VCaP (cell line): ENCODE measurements at regions not wholly inside any gene's neighbourhood (a gene's known extent, or its start where the extent isn't known, plus 50 kb on each side); places are given as distances from the start of the nearest gene placed in this dataset.

Experiments
- H3K27ac ChIP-seq: fragments of 450-650 bp; 2 replicates; pipeline ENCODE4 v1.5.1; 2017
- CTCF ChIP-seq: fragments of 450-650 bp; conservative IDR thresholded peaks from 2 replicates; pipeline ENCODE4 v1.5.1; 2017; ENCODE audit warnings: mild to moderate bottlenecking, moderate library complexity

- no peak for TF ChIP-seq CTCF
- peak overlapping the region; percentile 55; the same call in 1 of the 2 replicates for H3K27ac ChIP-seq
These were observed 666.5 kb upstream of the FANCL start for GRCh38 chr2:58907644-58908043.

GRCh38 chr2:58906081-58906645 is 665.0 kb upstream of the FANCL start:
- no peak for TF ChIP-seq CTCF
- peak overlapping the region; percentile 52 for H3K27ac ChIP-seq

- TF ChIP-seq CTCF: no peak
These were observed 663.0 kb upstream of the FANCL start for GRCh38 chr2:58904095-58904494.

GRCh38 chr2:58903427-58903826 is 662.3 kb upstream of the FANCL start:
- no peak for TF ChIP-seq CTCF
- no peak overlapping the region for H3K27ac ChIP-seq

More at GRCh38 chr2:58904095-58904494, 663.0 kb upstream of the FANCL start:
- no peak overlapping the region for H3K27ac ChIP-seq

GRCh38 chr2:58900246-58901027 is 659.3 kb upstream of the FANCL start:
- no peak overlapping the region for H3K27ac ChIP-seq
- TF ChIP-seq CTCF: no peak

- H3K27ac ChIP-seq: no peak overlapping the region
- no peak for TF ChIP-seq CTCF
These were observed 658.6 kb upstream of the FANCL start for GRCh38 chr2:58899692-58900091.

GRCh38 chr2:58896638-58897037 is 655.5 kb upstream of the FANCL start:
- no peak overlapping the region for H3K27ac ChIP-seq
- no peak for TF ChIP-seq CTCF
